Nucleus accumbens (tissue), 56 donors: ENCODE measurements at regions not wholly inside any gene's neighbourhood (a gene's known extent, or its start where the extent isn't known, plus 50 kb on each side); places are given as distances from the start of the nearest gene placed in this dataset.
"Not testable (repeated sequence)": the region's sequence is repeated elsewhere in the genome, so short reads cannot be mapped to it uniquely, and the experiment has no call there.

Experiments
- DNase-seq, 56 donors: peaks; one replicate each; lab custom pipeline; 2025; lab: John Stamatoyannopoulos, UW

DNA sequence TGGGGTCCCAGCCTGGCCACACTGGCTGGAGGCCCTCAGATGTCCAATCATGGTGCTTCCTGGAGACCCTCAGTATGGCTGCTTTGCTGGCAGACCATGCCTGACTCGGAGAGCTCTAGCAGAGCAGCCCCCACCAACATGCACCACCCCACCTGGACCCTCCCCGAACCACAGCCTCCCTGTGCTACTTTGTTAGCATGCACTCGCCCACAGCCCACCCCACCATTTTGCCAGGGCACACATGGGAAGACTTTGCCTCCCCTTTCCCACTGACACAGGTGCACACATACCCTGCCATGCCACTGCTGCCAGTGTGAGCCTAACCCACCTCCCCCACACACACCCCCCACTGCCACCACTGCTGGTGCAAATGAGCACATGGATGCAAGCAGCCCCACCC, 497.5 kb upstream of the PBX1 start:
- no peak for DNase-seq

GRCh38 chr1:164064501-164064900, 494.5 kb upstream of the PBX1 start:
- DNase-seq = no peak

- no peak for DNase-seq
These were observed 487.7 kb upstream of the PBX1 start for GRCh38 chr1:164071288-164071687.

DNA sequence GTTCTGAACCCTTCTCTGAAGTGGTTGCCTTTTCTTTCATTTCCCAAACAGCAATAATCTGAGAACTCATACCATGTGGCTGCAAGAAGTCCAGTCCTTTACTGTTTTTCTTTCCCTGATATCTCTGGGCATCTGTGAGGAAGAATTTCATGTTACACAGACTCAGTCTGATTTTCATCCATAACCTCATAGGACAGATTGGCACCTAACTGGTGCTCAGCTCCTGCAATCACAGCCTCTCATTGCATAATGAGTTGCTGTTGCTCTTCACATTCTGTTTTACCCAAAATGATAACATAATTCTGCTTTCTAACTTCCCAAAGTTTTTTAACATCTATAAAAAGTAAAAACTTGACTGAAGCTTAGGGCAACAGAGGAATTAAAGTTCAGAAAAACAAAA, 472.2 kb upstream of the PBX1 start:
- DNase-seq = no peak

DNA sequence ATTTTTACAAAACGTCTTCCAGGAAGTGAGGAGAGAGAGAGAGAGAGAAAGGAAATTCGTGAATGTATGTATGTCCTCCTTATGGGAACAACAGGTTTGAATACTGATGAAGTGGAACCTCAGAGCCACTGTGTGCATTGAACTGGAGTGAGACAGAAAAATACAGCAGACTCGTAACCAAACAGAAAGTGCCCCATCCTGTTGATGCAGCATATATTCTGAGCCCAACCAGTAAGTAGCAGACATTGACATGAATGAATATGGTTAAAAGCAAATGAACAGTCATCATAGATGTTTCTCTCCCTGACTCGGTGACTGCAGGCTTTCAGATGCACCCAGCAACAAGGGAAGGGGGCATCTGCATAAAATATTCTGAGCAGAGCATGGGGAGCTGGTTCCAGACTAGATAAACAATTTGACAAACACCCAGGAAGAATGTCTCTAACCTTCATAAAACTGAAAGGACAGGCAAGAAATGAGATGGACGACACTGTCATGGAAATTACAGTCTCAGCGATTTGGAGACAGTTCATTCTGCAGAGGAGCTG, 471.0 kb upstream of the PBX1 start:
- DNase-seq = no peak

DNA sequence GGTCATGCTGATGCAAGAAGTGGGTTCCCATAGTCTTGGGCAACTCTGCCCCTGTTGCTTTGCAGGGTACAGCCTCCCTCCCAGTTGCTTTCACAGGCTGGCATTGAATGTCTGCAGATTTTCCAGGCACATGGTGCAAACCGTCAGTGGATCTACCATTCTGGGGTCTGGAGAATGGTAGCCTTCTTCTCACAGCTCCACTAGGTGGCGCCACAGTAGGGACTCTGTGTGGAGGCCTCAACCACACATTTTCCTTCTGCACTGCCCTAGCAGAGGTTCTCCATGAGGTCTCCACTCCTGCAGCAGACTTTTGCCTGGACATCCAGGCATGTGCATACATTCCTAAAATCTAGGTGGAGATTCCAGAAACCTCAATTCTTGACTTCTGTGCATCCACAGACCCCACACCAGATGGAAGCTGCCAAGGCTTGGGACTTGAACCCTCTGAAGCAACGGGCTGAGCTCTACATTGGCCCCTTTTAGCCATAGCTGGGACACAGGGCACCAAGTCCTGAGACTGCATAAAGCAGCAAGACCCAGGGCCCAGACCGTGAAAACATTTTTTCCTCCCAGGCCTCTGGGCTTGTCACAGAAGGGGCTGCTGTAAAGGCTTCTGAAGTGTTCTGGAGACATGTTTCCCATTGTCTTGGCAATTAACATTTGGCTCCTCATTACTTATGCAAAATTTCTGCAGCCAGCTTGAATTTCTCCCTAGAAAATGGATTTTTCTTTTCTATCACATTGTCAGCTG, 466.2 kb upstream of the PBX1 start:
- no peak for DNase-seq

DNA sequence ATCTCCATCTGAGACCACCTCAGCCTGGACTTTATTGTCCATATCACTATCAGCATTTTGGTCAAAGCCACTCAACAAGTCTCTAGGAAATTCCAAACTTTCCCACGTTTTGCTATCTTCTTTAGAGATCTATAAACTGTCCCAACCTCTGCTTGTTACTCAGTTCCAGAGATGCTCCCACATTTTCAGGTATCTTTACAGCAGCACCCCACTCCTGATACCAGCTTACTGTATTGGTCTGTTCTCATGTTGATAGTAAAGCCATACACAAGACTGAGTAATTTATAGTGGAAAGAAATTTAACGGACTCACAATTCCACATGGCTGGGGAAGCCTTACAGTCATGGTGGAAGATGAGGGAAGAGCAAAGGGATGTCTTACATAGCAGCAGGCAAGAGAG, 465.4 kb upstream of the PBX1 start:
- no peak for DNase-seq

GRCh38 chr1:164101802-164102201, 457.2 kb upstream of the PBX1 start:
- no peak for DNase-seq

DNA sequence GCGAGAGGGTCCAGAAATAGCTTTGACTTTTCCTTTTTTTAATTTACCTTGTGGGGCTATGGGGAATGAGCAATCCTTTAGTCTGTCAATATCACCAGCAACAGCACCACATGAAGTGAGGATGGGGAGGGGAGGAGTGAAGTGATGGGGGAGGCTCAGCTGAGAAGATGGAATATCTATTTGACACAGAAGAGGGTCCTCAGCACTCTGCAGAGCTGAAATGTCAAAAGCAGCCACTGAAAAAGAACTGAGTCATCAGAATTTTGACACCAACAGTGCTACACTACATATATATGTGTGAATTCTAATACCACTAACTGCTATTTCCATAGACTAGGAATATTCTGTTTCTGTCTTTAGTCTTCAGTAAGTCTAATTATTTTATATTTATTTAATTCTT, 427.0 kb upstream of the PBX1 start:
- DNase-seq = no peak

DNA sequence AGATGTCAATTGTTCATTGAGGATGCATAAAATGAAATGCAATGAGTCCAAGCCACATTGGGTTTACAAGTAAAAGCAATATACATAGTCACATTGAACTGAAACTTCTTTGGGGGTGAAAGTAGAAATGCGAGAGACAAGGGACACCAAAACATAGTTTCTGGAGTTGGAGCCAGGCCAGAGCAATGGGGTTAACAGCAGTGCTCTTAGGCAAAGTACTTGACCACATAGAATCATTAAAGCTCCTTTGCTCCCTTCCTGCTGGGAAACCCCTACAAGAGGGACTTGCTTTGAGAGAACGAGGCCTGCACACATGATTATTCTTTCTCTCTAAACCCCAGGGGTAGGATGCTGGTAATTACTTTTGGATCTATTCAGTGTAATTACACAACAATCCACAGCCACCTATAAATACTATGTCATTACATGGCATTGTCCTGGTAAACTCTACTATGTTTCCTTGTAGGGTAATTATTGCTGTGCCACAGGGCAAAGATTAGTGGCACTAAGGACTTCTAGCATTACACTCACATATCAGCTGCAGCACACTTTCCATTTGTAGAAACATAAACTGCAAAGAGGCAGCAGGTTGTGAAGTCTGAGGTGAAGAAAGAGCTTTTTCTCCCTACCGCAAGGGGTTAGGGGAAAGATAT, 421.6 kb upstream of the PBX1 start:
- DNase-seq = no peak

DNA sequence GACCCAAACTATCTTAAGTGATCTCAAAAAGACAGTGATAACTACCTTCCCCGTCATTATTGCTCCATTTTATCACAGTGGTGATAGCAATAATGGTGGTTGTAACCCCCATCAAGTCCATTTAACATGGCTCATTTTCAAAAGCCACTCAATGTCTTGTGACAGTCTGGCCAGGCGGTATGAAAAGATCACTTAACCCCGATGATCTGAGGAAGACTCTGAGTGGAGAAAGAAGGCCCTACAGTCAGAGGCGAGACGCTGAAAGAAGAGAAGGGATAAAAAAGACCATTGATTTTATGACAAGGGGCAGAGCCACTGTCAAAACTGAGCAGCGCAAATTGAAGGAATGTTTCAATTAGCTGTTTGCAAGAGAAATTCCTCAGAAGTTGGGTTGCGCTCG, 417.2 kb upstream of the PBX1 start:
- no peak for DNase-seq

- no peak for DNase-seq
These were observed 404.4 kb upstream of the PBX1 start for GRCh38 chr1:164154622-164155021.

DNA sequence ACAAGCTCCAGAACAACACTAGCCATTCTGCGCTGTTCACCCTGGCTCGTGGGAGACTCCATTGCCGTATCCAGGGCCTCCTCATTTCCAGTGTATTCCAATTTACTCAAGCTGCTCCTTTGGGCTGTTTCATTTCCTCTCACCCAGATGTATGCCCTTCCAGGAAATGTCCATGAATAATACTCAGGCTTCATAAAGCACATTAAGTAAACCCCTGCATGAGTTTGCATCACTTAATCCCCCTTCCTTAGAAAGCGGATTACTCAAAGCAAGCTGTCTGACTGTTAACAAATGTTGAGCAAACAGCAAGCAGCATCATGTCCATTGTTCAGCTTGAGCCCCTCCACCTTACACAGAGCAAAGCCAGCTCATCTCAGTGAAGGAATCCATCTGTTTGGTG, 403.6 kb upstream of the PBX1 start:
- DNase-seq = no peak

DNA sequence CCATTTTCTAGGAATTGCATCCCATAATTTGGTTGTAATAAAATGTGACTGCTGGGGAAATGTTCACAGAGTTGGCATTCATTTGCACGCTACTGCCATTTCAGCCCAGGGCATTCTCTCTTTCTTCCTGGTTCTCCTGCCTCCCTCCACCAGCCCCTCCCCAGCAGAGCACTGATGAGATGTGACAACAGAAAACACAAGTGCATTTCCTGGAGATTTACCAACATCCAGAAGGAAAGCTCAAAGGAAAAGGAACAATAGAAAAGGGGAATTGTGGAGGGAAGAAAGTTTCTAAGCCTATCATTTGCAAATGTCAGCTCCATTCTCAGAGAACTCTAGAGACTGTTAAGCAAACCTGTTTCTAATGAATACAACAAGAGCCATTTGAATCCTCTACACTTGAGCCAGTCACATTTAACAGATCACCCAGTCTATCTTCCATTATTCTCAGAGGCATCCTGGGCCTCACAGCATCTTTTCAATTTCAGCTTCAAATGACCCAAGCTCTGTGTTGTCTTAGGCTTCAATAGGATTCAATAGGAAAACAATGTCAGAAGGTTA, 395.6 kb upstream of the PBX1 start:
- DNase-seq = no peak

DNA sequence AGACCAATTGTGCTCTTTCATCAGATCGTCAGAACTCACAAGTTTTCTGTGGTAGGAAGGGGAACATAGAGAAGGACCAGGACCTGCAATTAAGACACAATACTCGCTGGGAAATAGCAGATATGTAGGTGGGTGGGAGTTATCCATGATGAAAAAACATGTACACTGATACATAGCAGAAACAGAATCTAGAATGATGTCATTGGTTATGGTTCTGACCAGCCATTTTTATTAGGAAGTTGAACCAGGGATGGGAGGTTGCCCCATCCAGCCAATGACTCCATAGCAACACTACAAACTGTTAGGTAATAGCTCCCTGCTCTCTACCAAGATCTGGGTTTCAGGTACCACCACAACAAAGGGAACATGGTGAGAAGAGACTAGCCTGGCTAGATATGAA, 393.5 kb upstream of the PBX1 start:
- no peak for DNase-seq

DNA sequence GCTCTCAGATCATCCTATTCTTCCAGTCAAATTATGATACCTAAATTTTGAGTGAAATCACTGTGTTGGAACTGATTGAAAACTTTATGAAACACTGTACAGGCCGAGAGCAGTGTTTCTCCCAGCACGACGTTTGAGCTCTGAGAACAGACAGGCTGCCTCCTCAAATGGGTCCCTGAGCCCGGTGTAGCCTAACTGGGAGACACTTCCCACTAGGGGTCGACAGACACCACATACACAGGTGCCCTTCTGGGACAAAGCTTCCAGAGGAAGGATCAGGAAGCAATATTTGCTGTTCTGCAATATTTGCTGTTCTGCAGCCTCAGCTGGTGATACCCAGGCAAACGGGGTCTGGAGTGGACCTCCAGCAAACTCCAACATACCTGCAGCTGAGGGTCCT, 392.5 kb upstream of the PBX1 start:
- DNase-seq = not testable (repeated sequence)

GRCh38 chr1:164177118-164177517, 381.9 kb upstream of the PBX1 start:
- no peak for DNase-seq

GRCh38 chr1:164180824-164181223, 378.2 kb upstream of the PBX1 start:
- no peak for DNase-seq

DNA sequence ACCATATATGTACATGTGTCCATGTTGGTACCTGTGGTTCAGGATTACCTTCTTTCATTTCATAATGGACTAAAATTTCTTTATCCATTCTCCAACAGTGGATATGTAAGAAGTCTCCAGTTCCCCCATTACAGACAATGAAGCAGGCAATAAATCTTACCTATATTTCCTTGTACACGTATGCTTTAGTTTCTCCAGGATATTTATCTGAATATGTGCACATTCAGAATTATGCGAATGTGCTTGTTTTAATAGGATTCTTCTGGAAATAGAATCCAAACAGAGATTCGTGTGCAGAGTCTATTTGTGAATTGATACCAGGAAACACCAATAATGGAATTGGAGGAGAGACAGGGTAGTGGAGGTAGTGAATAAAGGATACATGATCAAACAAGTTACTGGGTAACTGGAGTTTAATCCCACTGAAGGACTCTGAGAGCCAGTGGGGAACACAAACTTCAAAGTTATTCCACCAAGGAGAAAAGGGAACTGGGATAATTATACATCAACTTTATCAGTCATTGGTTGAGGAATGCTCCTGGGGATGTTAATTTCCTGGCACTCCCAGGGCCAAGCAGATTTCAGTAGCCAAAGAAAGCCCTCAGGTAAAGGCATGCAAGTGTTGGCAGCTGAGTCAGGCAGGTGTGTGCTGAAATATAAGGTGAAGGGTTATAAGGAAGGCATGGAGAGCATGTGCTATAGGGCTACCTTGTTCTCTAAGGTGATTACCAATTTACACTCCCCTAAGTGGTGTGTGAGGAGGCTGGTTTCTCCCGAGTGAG, 374.9 kb upstream of the PBX1 start:
- DNase-seq = no peak

DNA sequence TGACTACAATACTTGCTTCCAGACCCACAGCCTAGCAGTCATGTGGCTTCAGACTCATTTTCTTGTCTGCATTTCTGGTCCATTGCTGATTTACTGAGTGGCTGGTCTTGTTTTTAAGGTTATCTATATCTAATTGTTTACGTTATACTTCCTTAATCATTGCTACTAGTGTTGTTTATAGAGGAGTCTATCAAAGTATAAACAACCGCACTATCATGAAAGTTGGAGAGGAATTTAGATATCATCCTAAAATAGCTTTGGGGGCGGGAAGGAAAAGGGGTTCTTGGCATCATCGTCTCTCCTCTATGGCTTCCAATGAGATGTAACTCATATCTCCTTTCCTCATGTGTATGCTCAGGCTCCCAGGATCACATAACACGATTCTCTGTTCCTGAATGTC, 372.1 kb upstream of the PBX1 start:
- DNase-seq = no peak

DNA sequence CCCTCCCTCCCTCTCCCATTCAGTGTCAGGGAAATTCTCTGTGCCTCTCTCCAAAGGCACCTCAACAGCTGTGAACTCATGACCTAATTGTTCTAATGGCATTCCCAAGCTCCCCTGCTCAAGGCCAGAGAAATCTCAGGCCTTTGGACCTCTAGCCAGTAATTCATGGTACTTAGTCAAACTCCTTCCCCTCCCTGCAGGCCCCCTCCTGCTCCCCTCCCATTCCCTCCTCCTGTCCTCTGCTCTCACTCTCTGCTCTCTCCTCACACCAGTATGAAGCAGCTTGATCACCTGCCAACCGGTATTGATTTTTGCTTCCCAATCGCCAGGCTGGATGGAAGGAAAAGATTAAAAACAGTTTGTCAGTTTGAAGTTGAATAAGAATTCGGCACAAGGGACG, 370.5 kb upstream of the PBX1 start:
- DNase-seq = no peak
